ENCODE measurements at regions not wholly inside any gene's neighbourhood (a gene's known extent, or its start where the extent isn't known, plus 50 kb on each side); places are given as distances from the start of the nearest gene placed in this dataset.

GRCh38 chr10:42960991-42961795, 115.7 kb upstream of the RET start:
- no peak for TF ChIP-seq CTCF (IDR thresholded peaks at IDR 0.05; ENCODE audit: low read depth, low read length, missing control alignments)
- H3K4me3 ChIP-seq (replicated peaks; ENCODE audit: low read depth, low read length) = no peak overlapping the region
- no peak for DNase-seq (ENCODE audit: extremely low read depth, low read depth)

- no peak for TF ChIP-seq CTCF (IDR thresholded peaks at IDR 0.05; ENCODE audit: low read depth, low read length, missing control alignments)
- H3K4me3 ChIP-seq (replicated peaks; ENCODE audit: low read depth, low read length) = no peak overlapping the region
- DNase-seq (ENCODE audit: extremely low read depth, low read depth) = no peak
Observed at GRCh38 chr10:42961796-42962109, 115.1 kb upstream of the RET start.

GRCh38 chr10:42962110-42962901, 114.6 kb upstream of the RET start:
- DNase-seq (ENCODE audit: extremely low read depth, low read depth) = no peak
- no peak for TF ChIP-seq CTCF (IDR thresholded peaks at IDR 0.05; ENCODE audit: low read depth, low read length, missing control alignments)
- H3K4me3 ChIP-seq (replicated peaks; ENCODE audit: low read depth, low read length) = no peak overlapping the region

GRCh38 chr10:42962902-42963231, 114.0 kb upstream of the RET start:
- H3K4me3 ChIP-seq (replicated peaks; ENCODE audit: low read depth, low read length) = no peak overlapping the region
- no peak for DNase-seq (ENCODE audit: extremely low read depth, low read depth)
- no peak for TF ChIP-seq CTCF (IDR thresholded peaks at IDR 0.05; ENCODE audit: low read depth, low read length, missing control alignments)

- no peak overlapping the region for H3K4me3 ChIP-seq (replicated peaks; ENCODE audit: low read depth, low read length)
- DNase-seq (ENCODE audit: extremely low read depth, low read depth) = no peak
- no peak for TF ChIP-seq CTCF (IDR thresholded peaks at IDR 0.05; ENCODE audit: low read depth, low read length, missing control alignments)
Observed at GRCh38 chr10:42963312-42963711, 113.6 kb upstream of the RET start.

- DNase-seq (ENCODE audit: extremely low read depth, low read depth) = no peak
- no peak for TF ChIP-seq CTCF (IDR thresholded peaks at IDR 0.05; ENCODE audit: low read depth, low read length, missing control alignments)
- no peak overlapping the region for H3K4me3 ChIP-seq (replicated peaks; ENCODE audit: low read depth, low read length)
Observed at GRCh38 chr10:42969147-42969546, 107.7 kb upstream of the RET start.

All from HFF-Myc (cell line).